ENCODE measurements at regions not wholly inside any gene's neighbourhood (a gene's known extent, or its start where the extent isn't known, plus 50 kb on each side); places are given as distances from the start of the nearest gene placed in this dataset.

GRCh38 chr9:105972466-105973204 lies 278.3 kb downstream of the TMEM38B start:
- Mint-ChIP-seq H3K27me3 (ENCODE audit: unreplicated experiment) (no peaks in the 10 kb centered on the region), H3K36me3 (ENCODE audit: unreplicated experiment) (no peaks in the 10 kb centered on the region), H3K4me3 (ENCODE audit: unreplicated experiment) (no peak overlapping the region), H3K9me3 (ENCODE audit: unreplicated experiment) (no peaks in the 10 kb centered on the region), H3K27ac (ENCODE audit: unreplicated experiment) (no peak overlapping the region), H3K4me1 (ENCODE audit: unreplicated experiment) (peaks cover 52% of the 10 kb centered on the region)
- TF ChIP-seq CTCF (IDR thresholded peaks at IDR 0.05), result no peak
- no peak for DNase-seq (ENCODE audit: extremely low spot score, unreplicated experiment)

GRCh38 chr9:105973951-105974351 lies 279.6 kb downstream of the TMEM38B start:
- Mint-ChIP-seq H3K9me3 (ENCODE audit: unreplicated experiment) (no peaks in the 10 kb centered on the region), H3K4me3 (ENCODE audit: unreplicated experiment) (no peak overlapping the region), H3K36me3 (ENCODE audit: unreplicated experiment) (no peaks in the 10 kb centered on the region), H3K27me3 (ENCODE audit: unreplicated experiment) (no peaks in the 10 kb centered on the region), H3K4me1 (ENCODE audit: unreplicated experiment) (peaks cover 52% of the 10 kb centered on the region), H3K27ac (ENCODE audit: unreplicated experiment) (peak overlapping the region; percentile 92)
- no peak for DNase-seq (ENCODE audit: extremely low spot score, unreplicated experiment)
- no peak for TF ChIP-seq CTCF (IDR thresholded peaks at IDR 0.05)

- TF ChIP-seq CTCF (IDR thresholded peaks at IDR 0.05), result no peak
- no peaks in the 10 kb centered on the region for H3K36me3 Mint-ChIP-seq (ENCODE audit: unreplicated experiment)
- H3K4me1 Mint-ChIP-seq (ENCODE audit: unreplicated experiment), result peaks cover 47% of the 10 kb centered on the region
- H3K27ac Mint-ChIP-seq (ENCODE audit: unreplicated experiment), result no peak overlapping the region
- no peak for DNase-seq (ENCODE audit: extremely low spot score, unreplicated experiment)
- peaks cover under 1% of the 10 kb centered on the region for H3K27me3 Mint-ChIP-seq (ENCODE audit: unreplicated experiment)
- H3K4me3 Mint-ChIP-seq (ENCODE audit: unreplicated experiment), result no peak overlapping the region
- H3K9me3 Mint-ChIP-seq (ENCODE audit: unreplicated experiment), result no peaks in the 10 kb centered on the region
Observed at GRCh38 chr9:105975886-105976645, 281.7 kb downstream of the TMEM38B start.

- H3K27ac Mint-ChIP-seq (ENCODE audit: unreplicated experiment), result no peak overlapping the region
- DNase-seq (ENCODE audit: extremely low spot score, unreplicated experiment), result no peak
- H3K9me3 Mint-ChIP-seq (ENCODE audit: unreplicated experiment), result no peaks in the 10 kb centered on the region
- H3K27me3 Mint-ChIP-seq (ENCODE audit: unreplicated experiment), result peaks cover 4% of the 10 kb centered on the region
- TF ChIP-seq CTCF (IDR thresholded peaks at IDR 0.05), result no peak
- no peaks in the 10 kb centered on the region for H3K36me3 Mint-ChIP-seq (ENCODE audit: unreplicated experiment)
- peaks cover 32% of the 10 kb centered on the region for H3K4me1 Mint-ChIP-seq (ENCODE audit: unreplicated experiment)
- no peak overlapping the region for H3K4me3 Mint-ChIP-seq (ENCODE audit: unreplicated experiment)
Observed at GRCh38 chr9:105978336-105978735, 284.0 kb downstream of the TMEM38B start.

GRCh38 chr9:105978826-105979225 lies 284.5 kb downstream of the TMEM38B start:
- Mint-ChIP-seq H3K27ac (ENCODE audit: unreplicated experiment) (no peak overlapping the region), H3K36me3 (ENCODE audit: unreplicated experiment) (no peaks in the 10 kb centered on the region), H3K27me3 (ENCODE audit: unreplicated experiment) (peaks cover 4% of the 10 kb centered on the region), H3K9me3 (ENCODE audit: unreplicated experiment) (no peaks in the 10 kb centered on the region), H3K4me3 (ENCODE audit: unreplicated experiment) (no peak overlapping the region), H3K4me1 (ENCODE audit: unreplicated experiment) (peaks cover 27% of the 10 kb centered on the region)
- DNase-seq (ENCODE audit: extremely low spot score, unreplicated experiment), result no peak
- no peak for TF ChIP-seq CTCF (IDR thresholded peaks at IDR 0.05)

All from osteocyte (in vitro differentiated cells).